ENCODE measurements at regions not wholly inside any gene's neighbourhood (a gene's known extent, or its start where the extent isn't known, plus 50 kb on each side); places are given as distances from the start of the nearest gene placed in this dataset.

DNA sequence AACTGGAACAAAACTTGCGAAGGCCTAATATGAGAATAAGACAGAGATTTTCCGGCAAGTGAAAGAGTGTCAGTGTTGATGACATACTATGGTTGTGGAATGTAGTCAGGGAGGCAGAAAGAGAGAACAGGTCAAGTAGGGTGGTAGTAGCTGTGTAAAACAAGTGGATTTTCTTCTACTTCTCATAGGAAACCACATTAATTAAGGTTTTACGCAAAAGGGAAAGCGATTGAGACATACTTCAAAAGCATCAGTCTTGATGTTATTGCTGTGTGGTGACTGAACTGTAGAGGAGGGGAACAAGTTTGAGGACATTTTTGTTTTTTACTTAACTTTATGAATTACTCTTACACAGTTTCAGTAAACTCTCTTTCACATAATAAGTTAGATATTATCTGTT, 186.0 kb upstream of the CNTN5 start:
- ChIA-PET CTCF (no interaction called here), POLR2A (no interaction called here)
- DNase-seq (ENCODE audit: extremely low spot score) = no peak
- TF ChIP-seq ARNT (IDR thresholded peaks at IDR 0.05) = no peak
- TF ChIP-seq L3MBTL2 (conservative IDR thresholded peaks at IDR 0.05) = no peak
- TF ChIP-seq FOXA1 (IDR thresholded peaks at IDR 0.05) = no peak
- no peak for TF ChIP-seq FOXK2 (IDR thresholded peaks at IDR 0.05)
- TF ChIP-seq NFRKB (IDR thresholded peaks at IDR 0.05) = no peak
- TF ChIP-seq ELF4 (IDR thresholded peaks at IDR 0.05) = no peak
- TF ChIP-seq LEF1 (IDR thresholded peaks at IDR 0.05; ENCODE audit: borderline replicate concordance) = no peak
- TF ChIP-seq SUZ12 (IDR thresholded peaks at IDR 0.05) = no peak
- TF ChIP-seq ZNF384 (IDR thresholded peaks at IDR 0.05) = no peak
- TF ChIP-seq FOXM1 (IDR thresholded peaks at IDR 0.05; ENCODE audit: borderline replicate concordance) = no peak
- TF ChIP-seq TARDBP (IDR thresholded peaks at IDR 0.05) = no peak
- TF ChIP-seq HDGF (IDR thresholded peaks at IDR 0.05; ENCODE audit: borderline replicate concordance) = no peak
- TF ChIP-seq, protein P1, sequence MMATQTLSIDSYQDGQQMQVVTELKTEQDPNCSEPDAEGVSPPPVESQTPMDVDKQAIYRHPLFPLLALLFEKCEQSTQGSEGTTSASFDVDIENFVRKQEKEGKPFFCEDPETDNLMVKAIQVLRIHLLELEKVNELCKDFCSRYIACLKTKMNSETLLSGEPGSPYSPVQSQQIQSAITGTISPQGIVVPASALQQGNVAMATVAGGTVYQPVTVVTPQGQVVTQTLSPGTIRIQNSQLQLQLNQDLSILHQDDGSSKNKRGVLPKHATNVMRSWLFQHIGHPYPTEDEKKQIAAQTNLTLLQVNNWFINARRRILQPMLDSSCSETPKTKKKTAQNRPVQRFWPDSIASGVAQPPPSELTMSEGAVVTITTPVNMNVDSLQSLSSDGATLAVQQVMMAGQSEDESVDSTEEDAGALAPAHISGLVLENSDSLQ (IDR thresholded peaks at IDR 0.05) = no peak

DNA sequence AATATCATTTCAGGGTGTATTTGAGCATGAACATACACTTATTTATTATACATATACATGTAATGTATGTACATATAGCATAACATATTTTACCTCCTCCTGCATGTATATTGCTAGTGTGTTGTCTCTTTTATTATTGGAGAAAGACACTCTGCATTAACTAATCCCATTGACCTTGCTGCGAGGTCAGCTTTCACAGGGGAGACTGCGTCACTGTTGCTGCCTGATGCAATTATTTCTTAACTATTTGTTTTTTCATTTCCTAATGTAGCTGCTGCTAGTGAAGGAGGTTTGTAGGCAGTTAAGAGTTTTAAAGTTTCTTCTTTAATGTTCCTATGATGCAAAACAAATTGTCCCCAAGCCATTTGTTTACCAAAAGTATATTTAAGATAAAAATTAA, 185.4 kb upstream of the CNTN5 start:
- POLR2A ChIA-PET = no interaction called here
- CTCF ChIA-PET = interaction anchor here (0.6 kb wide), 1 partner anchor 1670 kb away, joined by 3 read pairs; no protein-coding TSS in a partner anchor
- DNase-seq (ENCODE audit: extremely low spot score) = no peak
- TF ChIP-seq LEF1 (IDR thresholded peaks at IDR 0.05; ENCODE audit: borderline replicate concordance) (no peak), FOXM1 (IDR thresholded peaks at IDR 0.05; ENCODE audit: borderline replicate concordance) (no peak), ARNT (IDR thresholded peaks at IDR 0.05) (no peak), FOXK2 (IDR thresholded peaks at IDR 0.05) (no peak), TARDBP (IDR thresholded peaks at IDR 0.05) (no peak), ELF4 (IDR thresholded peaks at IDR 0.05) (no peak), NFRKB (IDR thresholded peaks at IDR 0.05) (no peak), ZNF384 (IDR thresholded peaks at IDR 0.05) (no peak)
- TF ChIP-seq, protein P1 (IDR thresholded peaks at IDR 0.05) = no peak

DNA sequence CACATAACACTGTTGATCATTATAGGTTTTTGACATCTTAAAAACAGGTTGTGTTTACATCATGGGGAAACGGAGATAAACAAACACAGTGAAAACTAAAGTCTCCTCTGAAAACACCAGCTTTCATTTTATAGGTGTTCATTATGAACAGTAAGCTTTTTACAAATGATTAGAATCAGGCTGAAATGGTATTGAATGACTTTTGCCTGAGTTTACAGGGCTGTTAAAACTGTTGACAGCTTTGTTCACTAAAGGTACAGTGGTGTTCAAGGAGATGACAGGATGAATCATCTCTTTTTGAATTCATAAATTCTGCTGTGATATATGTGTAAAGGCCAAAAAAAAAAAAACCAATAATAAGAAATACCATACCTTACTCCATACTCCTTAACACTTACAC, 184.6 kb upstream of the CNTN5 start:
- ChIA-PET POLR2A (no interaction called here), CTCF (interaction anchor here (0.5 to 0.6 kb wide), 2 partner anchors 65 to 1713 kb away, joined by 3 to 6 read pairs; no protein-coding TSS in a partner anchor)
- DNase-seq (ENCODE audit: extremely low spot score) = no peak
- TF ChIP-seq LEF1 (IDR thresholded peaks at IDR 0.05; ENCODE audit: borderline replicate concordance) (no peak), L3MBTL2 (conservative IDR thresholded peaks at IDR 0.05) (no peak), FOXM1 (IDR thresholded peaks at IDR 0.05; ENCODE audit: borderline replicate concordance) (no peak), ZNF384 (IDR thresholded peaks at IDR 0.05) (no peak), FOXK2 (IDR thresholded peaks at IDR 0.05) (no peak), ARNT (IDR thresholded peaks at IDR 0.05) (no peak), ELF4 (IDR thresholded peaks at IDR 0.05) (no peak), SUZ12 (IDR thresholded peaks at IDR 0.05) (no peak)
- TF ChIP-seq, protein P1 (IDR thresholded peaks at IDR 0.05) = no peak

DNA sequence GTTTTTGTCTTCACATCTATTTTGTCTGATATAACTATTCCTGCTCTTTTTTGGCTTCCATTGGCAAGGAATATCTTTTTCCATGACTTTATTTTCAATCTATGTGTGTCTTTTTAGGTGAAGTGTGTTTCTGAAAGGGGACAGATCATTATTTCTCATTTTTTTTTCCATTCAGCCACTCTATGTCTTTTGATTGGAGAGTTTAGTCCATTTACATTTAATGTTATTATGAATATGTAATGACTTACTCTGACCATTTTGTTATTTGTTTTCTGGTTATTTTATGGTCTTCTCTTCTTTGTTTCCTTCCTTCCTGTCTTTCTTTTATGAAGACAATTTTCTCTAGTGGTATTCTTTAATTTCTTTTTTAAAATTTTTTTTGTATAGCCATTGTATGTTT, 178.6 kb upstream of the CNTN5 start:
- TF ChIP-seq SUZ12 (IDR thresholded peaks at IDR 0.05) = no peak
- TF ChIP-seq FOXM1 (IDR thresholded peaks at IDR 0.05; ENCODE audit: borderline replicate concordance) = no peak
- no peak for TF ChIP-seq FOXK2 (IDR thresholded peaks at IDR 0.05)
- no peak for TF ChIP-seq TARDBP (IDR thresholded peaks at IDR 0.05)
- TF ChIP-seq LEF1 (IDR thresholded peaks at IDR 0.05; ENCODE audit: borderline replicate concordance) = no peak
- TF ChIP-seq CTBP1 (IDR thresholded peaks at IDR 0.05; ENCODE audit: borderline replicate concordance) = no peak
- TF ChIP-seq ARNT (IDR thresholded peaks at IDR 0.05) = no peak
- no peak for TF ChIP-seq NFRKB (IDR thresholded peaks at IDR 0.05)
- TF ChIP-seq SP1 (IDR thresholded peaks at IDR 0.05) = no peak
- TF ChIP-seq ELF4 (IDR thresholded peaks at IDR 0.05) = no peak
- TF ChIP-seq, protein P1 (IDR thresholded peaks at IDR 0.05) = no peak
- TF ChIP-seq ZNF384 (IDR thresholded peaks at IDR 0.05) = no peak
- TF ChIP-seq HDGF (IDR thresholded peaks at IDR 0.05; ENCODE audit: borderline replicate concordance) = no peak
- no peak for TF ChIP-seq L3MBTL2 (conservative IDR thresholded peaks at IDR 0.05)
- no peak for TF ChIP-seq FOXA1 (IDR thresholded peaks at IDR 0.05)
- no peak for TF ChIP-seq BHLHE40 (IDR thresholded peaks at IDR 0.05; ENCODE audit: borderline replicate concordance)
- CTCF ChIA-PET = no interaction called here
- POLR2A ChIA-PET = no interaction called here

DNA sequence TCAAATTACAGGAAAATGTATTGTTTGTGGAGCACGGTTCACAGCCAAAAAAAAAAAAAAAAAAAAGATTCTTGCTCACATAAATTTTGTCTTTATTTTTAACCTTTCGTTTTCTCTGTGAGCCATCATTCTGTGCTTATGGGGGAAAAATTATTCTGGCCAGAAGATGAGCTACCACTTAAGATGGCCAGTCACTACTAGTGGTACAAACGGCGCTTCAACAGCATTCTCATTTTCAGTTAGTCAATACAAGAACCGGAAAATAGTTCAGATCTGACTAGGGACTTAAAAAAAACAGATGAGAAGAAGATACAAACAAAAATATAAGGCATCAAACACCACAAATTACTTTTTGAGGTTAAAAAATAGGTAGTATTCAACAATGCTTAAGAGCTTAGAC, 158.6 kb upstream of the CNTN5 start:
- ChIA-PET CTCF (no interaction called here), POLR2A (no interaction called here)
- no peak for TF ChIP-seq FOXK2 (IDR thresholded peaks at IDR 0.05)
- no peak for TF ChIP-seq ZNF384 (IDR thresholded peaks at IDR 0.05)
- no peak for TF ChIP-seq NFRKB (IDR thresholded peaks at IDR 0.05)
- TF ChIP-seq SP1 (IDR thresholded peaks at IDR 0.05) = no peak
- no peak for TF ChIP-seq LEF1 (IDR thresholded peaks at IDR 0.05; ENCODE audit: borderline replicate concordance)
- no peak for TF ChIP-seq FOXM1 (IDR thresholded peaks at IDR 0.05; ENCODE audit: borderline replicate concordance)
- TF ChIP-seq FOXA1 (IDR thresholded peaks at IDR 0.05) = no peak
- TF ChIP-seq BHLHE40 (IDR thresholded peaks at IDR 0.05; ENCODE audit: borderline replicate concordance) = no peak
- no peak for TF ChIP-seq CTBP1 (IDR thresholded peaks at IDR 0.05; ENCODE audit: borderline replicate concordance)
- TF ChIP-seq SUZ12 (IDR thresholded peaks at IDR 0.05) = no peak
- no peak for TF ChIP-seq HDGF (IDR thresholded peaks at IDR 0.05; ENCODE audit: borderline replicate concordance)
- TF ChIP-seq, protein P1 (IDR thresholded peaks at IDR 0.05) = no peak
- no peak for TF ChIP-seq L3MBTL2 (conservative IDR thresholded peaks at IDR 0.05)
- no peak for TF ChIP-seq TARDBP (IDR thresholded peaks at IDR 0.05)
- no peak for TF ChIP-seq ARNT (IDR thresholded peaks at IDR 0.05)
- no peak for TF ChIP-seq ELF4 (IDR thresholded peaks at IDR 0.05)
- DNase-seq (ENCODE audit: extremely low spot score) = no peak

More for the DNA sequence above, 178.6 kb upstream of the CNTN5 start:
- DNase-seq (ENCODE audit: extremely low spot score) = no peak
